Fibroblast of mammary gland (primary cell): ENCODE measurements at regions not wholly inside any gene's neighbourhood (a gene's known extent, or its start where the extent isn't known, plus 50 kb on each side); places are given as distances from the start of the nearest gene placed in this dataset.
A peak's percentile ranks its signal among the peaks of the same experiment; 100 is the strongest.

ENCODE experiments used
- DNase-seq: peaks from one replicate; pipeline ENCODE4 v3.0.0-alpha.2; 2010; ENCODE audit warnings: low read depth
- H3K4me3 ChIP-seq: 2 replicates; pipeline ENCODE4 v1.5.1; 2011; ENCODE audit warnings: low read depth, mild to moderate bottlenecking, low read length, moderate library complexity; ENCODE audit not compliant: control insufficient read depth
- TF ChIP-seq, protein P1 (sequence below): conservative IDR thresholded peaks from 2 replicates; pipeline ENCODE4 v1.5.1; 2011; ENCODE audit warnings: low read depth, low read length, inconsistent platforms; ENCODE audit not compliant: control insufficient read depth, insufficient read depth

DNA sequence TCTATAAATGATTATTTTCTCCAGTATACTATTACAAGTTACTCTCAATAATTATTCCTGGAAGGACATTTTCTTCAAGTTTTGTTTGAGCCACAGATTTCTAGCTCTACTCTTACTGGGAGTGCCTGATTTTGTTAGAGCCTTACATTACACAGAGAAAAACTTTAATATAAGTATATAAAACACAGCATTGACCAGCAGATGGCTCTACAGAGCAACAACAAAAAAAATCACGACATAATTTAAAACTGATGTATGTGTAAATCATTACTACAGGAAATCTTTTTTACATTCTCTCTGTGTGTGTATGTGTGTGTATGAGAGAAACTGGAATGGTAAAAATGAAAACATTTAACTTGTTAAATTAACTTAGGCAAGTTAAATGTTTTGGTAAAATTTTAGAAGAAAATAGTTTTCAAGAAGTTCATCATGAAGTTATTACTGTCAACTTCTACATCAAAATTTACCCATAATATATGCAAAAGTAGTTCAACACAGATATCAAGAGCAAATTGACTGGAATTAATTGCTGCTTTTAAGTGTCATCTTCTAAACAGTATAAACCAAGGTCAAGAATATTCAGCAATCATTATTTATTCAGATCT, 103.3 kb downstream of the MDH1 start:
- TF ChIP-seq, protein P1, sequence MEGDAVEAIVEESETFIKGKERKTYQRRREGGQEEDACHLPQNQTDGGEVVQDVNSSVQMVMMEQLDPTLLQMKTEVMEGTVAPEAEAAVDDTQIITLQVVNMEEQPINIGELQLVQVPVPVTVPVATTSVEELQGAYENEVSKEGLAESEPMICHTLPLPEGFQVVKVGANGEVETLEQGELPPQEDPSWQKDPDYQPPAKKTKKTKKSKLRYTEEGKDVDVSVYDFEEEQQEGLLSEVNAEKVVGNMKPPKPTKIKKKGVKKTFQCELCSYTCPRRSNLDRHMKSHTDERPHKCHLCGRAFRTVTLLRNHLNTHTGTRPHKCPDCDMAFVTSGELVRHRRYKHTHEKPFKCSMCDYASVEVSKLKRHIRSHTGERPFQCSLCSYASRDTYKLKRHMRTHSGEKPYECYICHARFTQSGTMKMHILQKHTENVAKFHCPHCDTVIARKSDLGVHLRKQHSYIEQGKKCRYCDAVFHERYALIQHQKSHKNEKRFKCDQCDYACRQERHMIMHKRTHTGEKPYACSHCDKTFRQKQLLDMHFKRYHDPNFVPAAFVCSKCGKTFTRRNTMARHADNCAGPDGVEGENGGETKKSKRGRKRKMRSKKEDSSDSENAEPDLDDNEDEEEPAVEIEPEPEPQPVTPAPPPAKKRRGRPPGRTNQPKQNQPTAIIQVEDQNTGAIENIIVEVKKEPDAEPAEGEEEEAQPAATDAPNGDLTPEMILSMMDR: peak; percentile 56
- H3K4me3 ChIP-seq: no peak overlapping the region
- DNase-seq: peak; percentile 75

DNA sequence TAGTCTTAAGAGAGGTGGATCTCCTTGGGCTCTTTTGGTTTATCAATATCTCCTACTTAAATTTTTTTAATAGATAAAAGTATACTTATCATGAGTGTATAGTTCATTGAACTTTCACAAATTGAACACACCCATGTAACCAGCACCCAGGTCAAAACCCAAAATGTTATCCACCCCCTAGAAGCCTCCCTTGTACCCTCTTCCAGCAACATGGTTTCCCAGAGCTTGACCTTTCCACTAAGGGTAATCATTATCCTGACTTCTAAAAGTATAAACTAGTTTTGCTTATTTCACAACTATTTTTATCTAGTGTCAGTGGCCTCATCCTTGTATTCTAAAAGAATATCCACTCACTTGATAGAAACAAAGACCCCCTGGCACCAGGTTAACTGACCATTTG, 106.8 kb downstream of the MDH1 start:
- TF ChIP-seq, protein P1: no peak
- H3K4me3 ChIP-seq: no peak overlapping the region
- DNase-seq: no peak

DNA sequence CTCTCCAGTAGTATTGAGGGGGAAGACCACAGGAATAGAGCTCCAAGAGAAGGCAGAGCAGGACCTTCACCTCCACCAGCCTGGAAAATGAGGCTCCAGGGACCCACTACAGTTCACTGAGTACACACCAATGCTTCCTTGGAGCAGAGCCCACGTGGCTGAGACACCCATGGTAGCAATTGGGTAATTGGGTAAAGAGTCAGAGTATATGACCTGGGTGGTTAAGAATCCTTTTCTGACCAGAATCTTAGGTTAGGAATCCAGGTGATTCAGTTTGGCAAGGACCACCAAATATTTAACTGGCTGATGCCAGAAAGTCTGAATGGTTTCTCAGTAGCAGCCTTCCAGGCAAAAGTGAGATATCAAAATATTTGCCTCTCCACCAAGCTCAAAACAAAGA, 107.7 kb downstream of the MDH1 start:
- TF ChIP-seq, protein P1: no peak
- no peak overlapping the region for H3K4me3 ChIP-seq
- DNase-seq: peak; percentile 49

- no peak overlapping the region for H3K4me3 ChIP-seq
- DNase-seq: no peak
- TF ChIP-seq, protein P1: no peak
Observed at GRCh38 chr2:63697160-63697559, 108.4 kb downstream of the MDH1 start.

DNA sequence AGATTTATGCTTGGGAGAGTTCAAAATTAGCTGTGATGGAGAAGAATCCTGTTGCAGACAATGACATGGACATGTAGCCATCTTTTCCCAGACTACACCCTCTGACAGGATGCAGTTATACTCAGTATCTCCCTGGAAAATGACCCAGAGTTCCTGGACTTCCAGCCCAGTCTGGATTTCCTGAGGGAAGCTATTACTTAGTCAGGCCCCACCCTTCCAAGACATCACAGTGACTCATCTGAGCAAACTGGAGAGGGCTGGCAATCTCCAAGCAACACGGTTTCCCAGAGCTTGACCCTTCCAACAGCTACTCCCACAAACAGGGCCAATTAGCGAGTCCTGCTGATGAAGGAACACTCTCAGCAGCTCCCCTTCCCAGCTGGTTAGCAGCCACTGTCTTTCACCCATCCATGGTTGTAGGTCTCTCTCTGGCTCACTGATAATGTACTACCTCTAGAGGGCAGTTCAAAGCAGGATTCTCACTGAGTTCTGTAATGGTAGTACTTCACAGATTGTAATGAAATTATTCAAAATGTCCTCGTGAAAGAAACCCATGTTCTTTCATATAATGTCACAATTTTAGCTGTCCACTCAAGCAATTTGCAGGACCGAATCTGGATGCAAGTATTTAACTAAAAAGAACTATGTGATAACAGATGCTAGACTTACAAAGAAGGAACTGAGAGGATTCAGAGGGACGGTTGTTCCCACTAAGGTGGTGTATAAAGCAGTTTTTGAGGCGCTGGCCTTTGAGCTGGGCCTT, 110.2 kb downstream of the MDH1 start:
- peak; percentile 96 for DNase-seq
- TF ChIP-seq, protein P1: peak; percentile 72

GRCh38 chr2:63699549-63699839, 110.7 kb downstream of the MDH1 start:
- DNase-seq: peak; percentile 51
- TF ChIP-seq, protein P1: no peak
- H3K4me3 ChIP-seq: no peak overlapping the region

More for the DNA sequence above, 110.2 kb downstream of the MDH1 start:
- no peak overlapping the region for H3K4me3 ChIP-seq
